HG03045 (cell line): ENCODE measurements at regions not wholly inside any gene's neighbourhood (a gene's known extent, or its start where the extent isn't known, plus 50 kb on each side); places are given as distances from the start of the nearest gene placed in this dataset.
"Not testable (repeated sequence)": the region's sequence is repeated elsewhere in the genome, so short reads cannot be mapped to it uniquely, and the experiment has no call there.

Source experiments
- ATAC-seq: cut with Tn5 transposase; IDR thresholded peaks from one replicate; pipeline ENCODE4 v1.9.1; 2021; ENCODE audit warnings: mild to moderate bottlenecking, moderate library complexity; ENCODE audit not compliant: unreplicated experiment

DNA sequence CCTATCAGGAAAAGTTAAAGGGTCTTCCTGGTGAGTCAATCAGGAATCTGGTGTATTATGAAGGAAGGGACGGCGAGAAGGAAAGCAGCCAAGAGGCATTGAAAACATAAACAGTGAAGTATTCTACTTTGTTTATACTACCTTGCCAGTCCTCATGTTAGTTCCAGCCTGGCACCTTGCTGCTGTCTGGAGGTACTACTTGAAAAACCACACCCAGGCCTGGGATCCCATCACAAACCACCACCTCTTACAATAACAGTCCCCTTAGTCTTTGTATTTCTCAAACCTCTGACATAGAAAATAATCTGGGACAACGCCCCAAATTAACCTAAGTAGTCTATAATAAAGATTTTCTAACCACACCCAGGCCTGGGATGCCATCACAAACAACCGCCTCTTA lies 676.7 kb upstream of the SOX9 start:
- ATAC-seq = no peak

- no peak for ATAC-seq
Measured at GRCh38 chr17:71446645-71447437, 674.0 kb upstream of the SOX9 start.

GRCh38 chr17:71447644-71448043 lies 673.2 kb upstream of the SOX9 start:
- no peak for ATAC-seq

GRCh38 chr17:71450657-71451056 lies 670.2 kb upstream of the SOX9 start:
- not testable (repeated sequence) for ATAC-seq

DNA sequence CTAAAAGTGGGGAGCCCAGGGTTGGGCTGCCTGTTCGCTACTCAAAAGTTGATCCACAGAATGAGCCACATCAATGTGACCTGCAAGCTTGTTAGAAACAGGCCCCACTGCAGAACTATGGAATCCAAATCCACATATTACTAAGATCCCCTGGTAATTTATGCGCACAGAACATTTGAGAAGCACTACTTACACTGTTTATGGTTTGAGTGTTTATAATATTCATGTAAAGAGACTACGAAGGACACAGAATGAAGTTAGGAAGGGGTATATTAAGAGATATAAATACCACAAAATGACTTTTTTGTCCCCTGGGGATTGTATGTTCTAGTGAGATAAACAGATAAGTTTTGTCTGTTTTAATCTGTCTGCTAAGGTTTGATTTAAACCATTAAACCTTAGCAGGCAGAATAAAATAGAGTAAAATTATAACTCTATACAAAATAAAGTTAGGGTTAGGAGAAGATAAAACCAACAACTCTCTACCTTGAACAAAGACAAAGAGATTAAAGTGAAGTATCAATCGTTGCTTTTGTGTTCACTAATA lies 666.9 kb upstream of the SOX9 start:
- no peak for ATAC-seq

- ATAC-seq = no peak
Measured at GRCh38 chr17:71455219-71455618, 665.6 kb upstream of the SOX9 start.

DNA sequence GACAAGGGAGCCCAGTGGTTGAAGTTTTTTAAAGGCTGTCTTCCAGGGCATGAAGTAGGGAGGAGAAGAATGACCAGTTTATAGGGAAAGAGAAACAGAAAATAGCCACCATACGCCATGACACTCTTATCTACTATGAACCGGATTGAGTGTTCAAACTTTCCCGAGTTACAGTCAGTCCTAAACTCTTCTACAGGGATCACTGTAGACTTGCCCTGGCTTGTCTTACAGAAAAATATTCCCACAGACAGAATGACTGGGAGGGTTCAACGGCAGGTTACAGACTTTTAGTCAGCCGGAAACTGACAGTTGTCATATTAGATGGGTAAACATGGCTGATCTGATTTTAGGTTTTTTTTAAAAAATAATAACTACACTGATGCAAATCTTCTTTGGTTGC lies 662.5 kb upstream of the SOX9 start:
- no peak for ATAC-seq

GRCh38 chr17:71460943-71461342 lies 659.9 kb upstream of the SOX9 start:
- no peak for ATAC-seq

- no peak for ATAC-seq
Measured at GRCh38 chr17:71461498-71462169, 659.2 kb upstream of the SOX9 start.

DNA sequence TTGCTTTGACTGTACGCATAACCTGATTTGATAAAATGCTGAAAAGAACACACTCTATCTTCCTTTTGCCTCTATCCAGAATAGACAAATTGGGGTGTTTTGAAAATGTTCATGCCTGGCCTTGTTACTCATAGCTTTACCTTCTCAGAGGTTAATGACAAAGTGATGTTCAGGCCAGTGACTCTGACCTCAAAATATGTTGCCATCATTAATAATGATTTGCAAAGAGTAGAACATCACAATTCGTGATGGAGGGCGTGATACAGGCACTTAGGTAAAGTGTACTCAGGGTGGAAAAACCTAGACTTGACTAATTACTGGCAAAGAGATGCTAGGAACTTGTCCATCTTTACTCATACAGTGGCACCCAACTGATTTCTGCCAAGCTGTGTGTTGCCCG lies 656.6 kb upstream of the SOX9 start:
- ATAC-seq = no peak

GRCh38 chr17:71464751-71465150 lies 656.1 kb upstream of the SOX9 start:
- no peak for ATAC-seq

- ATAC-seq = no peak
Measured at GRCh38 chr17:71467719-71468118, 653.1 kb upstream of the SOX9 start.

GRCh38 chr17:71470062-71470461 lies 650.8 kb upstream of the SOX9 start:
- no peak for ATAC-seq

DNA sequence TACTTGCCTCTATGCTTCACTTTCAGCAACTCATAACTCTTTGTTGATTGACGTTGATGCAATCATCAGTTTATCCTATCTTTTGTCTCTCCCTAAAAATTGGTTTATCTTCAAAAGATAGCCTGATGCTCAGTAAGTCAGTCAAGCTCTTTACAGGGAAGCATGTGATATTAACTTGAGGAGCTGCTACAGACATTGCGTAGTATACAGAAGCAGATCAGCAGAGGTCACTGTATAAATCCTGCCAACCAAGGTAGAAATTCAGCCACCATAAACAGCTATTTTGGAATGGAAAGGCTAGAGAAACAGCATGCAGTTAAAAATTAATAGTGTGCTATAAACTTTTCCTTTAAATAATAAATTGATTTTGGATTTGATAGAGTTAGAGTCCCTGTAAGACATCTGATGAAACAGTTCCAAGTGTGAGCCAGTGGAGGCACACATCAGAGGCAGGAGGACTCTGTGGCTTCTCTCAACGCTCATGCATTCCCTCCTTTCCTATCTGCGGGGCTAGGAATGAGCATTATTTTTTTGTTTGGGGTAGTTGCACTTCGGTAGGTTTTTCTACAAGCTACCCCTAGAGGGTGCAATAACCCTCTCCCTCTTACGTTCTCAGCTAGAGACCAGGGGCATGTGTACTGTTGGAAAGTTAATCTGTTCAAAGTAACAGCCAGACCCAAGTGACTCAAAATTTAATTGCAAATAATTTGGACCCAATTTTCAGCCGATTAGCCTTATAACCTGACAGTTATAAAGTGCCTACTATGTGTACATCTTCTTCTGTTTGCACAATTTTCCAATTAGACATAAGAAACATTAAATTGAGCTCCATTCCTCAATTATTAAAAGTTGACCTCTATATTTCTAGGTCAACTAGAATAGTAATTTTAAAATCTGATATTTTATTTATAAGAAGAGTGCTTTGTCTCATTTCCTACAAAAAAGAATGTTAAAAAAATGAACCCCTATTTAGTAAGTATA lies 647.7 kb upstream of the SOX9 start:
- no peak for ATAC-seq

GRCh38 chr17:71477356-71477755 lies 643.5 kb upstream of the SOX9 start:
- no peak for ATAC-seq

DNA sequence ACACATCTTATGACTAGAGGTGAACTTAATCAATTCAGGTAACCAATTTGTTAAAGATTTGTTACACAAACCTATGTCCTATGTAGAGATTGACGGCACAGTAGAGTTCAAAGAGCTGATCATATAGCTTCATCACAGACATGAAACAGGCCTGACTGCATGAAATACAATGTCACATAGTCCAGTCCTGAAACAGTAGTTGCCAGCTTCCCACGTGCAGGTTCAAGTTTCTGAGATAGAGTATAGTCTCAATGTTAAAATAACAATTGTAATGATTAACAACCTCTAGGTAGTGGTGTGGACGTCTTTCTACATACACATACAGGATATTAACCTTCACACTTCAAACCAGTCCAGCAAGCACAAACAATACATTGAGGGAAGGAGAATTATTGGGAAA lies 640.7 kb upstream of the SOX9 start:
- ATAC-seq = no peak

DNA sequence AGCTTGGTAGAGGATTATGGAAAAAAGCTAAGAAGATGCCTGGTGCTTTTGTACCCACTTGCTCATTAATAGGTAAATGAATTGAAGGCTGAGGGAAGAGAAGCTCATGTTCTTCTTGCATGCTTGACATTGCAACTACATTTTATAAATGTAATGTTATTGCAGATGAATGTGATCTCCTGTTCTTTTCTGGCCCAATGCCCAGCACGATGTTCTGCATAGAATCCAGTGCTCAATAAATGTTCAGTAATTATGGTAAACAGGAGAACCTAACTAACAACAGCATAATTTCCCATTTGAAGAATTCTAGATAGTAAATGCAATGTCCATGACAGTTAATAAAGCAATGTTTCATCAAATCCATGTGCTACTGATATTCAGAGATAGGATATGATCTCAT lies 638.2 kb upstream of the SOX9 start:
- ATAC-seq = no peak

DNA sequence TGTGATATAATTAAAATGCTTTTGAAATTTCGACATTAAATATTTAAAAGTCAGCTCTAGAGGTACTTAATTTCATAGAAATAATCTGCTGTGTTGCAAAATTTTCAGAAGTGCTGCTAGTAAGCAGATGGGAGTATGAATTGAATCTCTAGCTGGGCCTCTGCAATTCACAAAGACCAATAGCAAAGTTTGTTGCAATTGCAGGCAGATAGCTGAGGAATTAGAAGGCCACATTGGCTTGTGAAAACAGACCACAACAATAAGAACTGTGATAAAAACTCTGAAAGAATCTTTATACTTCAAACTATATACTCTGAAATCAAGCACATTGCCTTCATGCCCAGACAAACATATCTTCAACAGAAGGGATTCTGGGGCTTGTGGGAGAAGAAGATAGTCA lies 636.3 kb upstream of the SOX9 start:
- ATAC-seq = no peak

GRCh38 chr17:71485426-71485825 lies 635.4 kb upstream of the SOX9 start:
- ATAC-seq = no peak

GRCh38 chr17:71486261-71486660 lies 634.6 kb upstream of the SOX9 start:
- ATAC-seq = no peak

- no peak for ATAC-seq
Measured at GRCh38 chr17:71488851-71489250, 632.0 kb upstream of the SOX9 start.
